ENCODE measurements at regions not wholly inside any gene's neighbourhood (a gene's known extent, or its start where the extent isn't known, plus 50 kb on each side); places are given as distances from the start of the nearest gene placed in this dataset.

GRCh38 chr4:32142075-32142474 is 1421.9 kb downstream of the PCDH7 start:
- DNase-seq (ENCODE audit: low read depth, low spot score): no peak
- no peaks in the 10 kb centered on the region for H3K9me3 ChIP-seq (ENCODE audit: insufficient read depth, low read length)
- no peaks in the 10 kb centered on the region for H3K4me1 ChIP-seq (ENCODE audit: insufficient read depth, insufficient read length)
- no peak for TF ChIP-seq SUZ12 (IDR thresholded peaks at IDR 0.05; ENCODE audit: extremely low read depth, insufficient read depth, insufficient read length)
- no peak for TF ChIP-seq ZNF274 (IDR thresholded peaks at IDR 0.05; ENCODE audit: low read depth, low read length)
- H3K9ac ChIP-seq (ENCODE audit: insufficient read length, low read depth): no peak overlapping the region
- no peaks in the 10 kb centered on the region for H3K27me3 ChIP-seq (ENCODE audit: insufficient read depth, insufficient read length)
- no peak overlapping the region for H3K4me3 ChIP-seq (ENCODE audit: insufficient read length, low read depth)
- H3K36me3 ChIP-seq (ENCODE audit: insufficient read depth, insufficient read length, low read length): no peaks in the 10 kb centered on the region

- no peak overlapping the region for H3K9ac ChIP-seq (ENCODE audit: insufficient read length, low read depth)
- H3K9me3 ChIP-seq (ENCODE audit: insufficient read depth, low read length): no peaks in the 10 kb centered on the region
- H3K4me1 ChIP-seq (ENCODE audit: insufficient read depth, insufficient read length): no peaks in the 10 kb centered on the region
- no peaks in the 10 kb centered on the region for H3K27me3 ChIP-seq (ENCODE audit: insufficient read depth, insufficient read length)
- DNase-seq (ENCODE audit: low read depth, low spot score): no peak
- H3K36me3 ChIP-seq (ENCODE audit: insufficient read depth, insufficient read length, low read length): no peaks in the 10 kb centered on the region
- TF ChIP-seq ZNF274 (IDR thresholded peaks at IDR 0.05; ENCODE audit: low read depth, low read length): no peak
- TF ChIP-seq YY1 (IDR thresholded peaks at IDR 0.05; ENCODE audit: insufficient read depth, insufficient read length): no peak
- no peak for TF ChIP-seq SUZ12 (IDR thresholded peaks at IDR 0.05; ENCODE audit: extremely low read depth, insufficient read depth, insufficient read length)
- H3K4me3 ChIP-seq (ENCODE audit: insufficient read length, low read depth): no peak overlapping the region
Observed at GRCh38 chr4:32145987-32146386, 1425.8 kb downstream of the PCDH7 start.

GRCh38 chr4:32147446-32148085 is 1427.4 kb downstream of the PCDH7 start:
- Histone ChIP-seq H3K27me3 (ENCODE audit: insufficient read depth, insufficient read length) (no peaks in the 10 kb centered on the region), H3K4me3 (ENCODE audit: insufficient read length, low read depth) (no peak overlapping the region), H3K4me1 (ENCODE audit: insufficient read depth, insufficient read length) (no peaks in the 10 kb centered on the region), H3K9ac (ENCODE audit: insufficient read length, low read depth) (no peak overlapping the region), H3K9me3 (ENCODE audit: insufficient read depth, low read length) (no peaks in the 10 kb centered on the region), H3K36me3 (ENCODE audit: insufficient read depth, insufficient read length, low read length) (no peaks in the 10 kb centered on the region)
- TF ChIP-seq YY1 (IDR thresholded peaks at IDR 0.05; ENCODE audit: insufficient read depth, insufficient read length): no peak
- TF ChIP-seq ZNF274 (IDR thresholded peaks at IDR 0.05; ENCODE audit: low read depth, low read length): no peak
- DNase-seq (ENCODE audit: low read depth, low spot score): no peak

- no peak for DNase-seq (ENCODE audit: low read depth, low spot score)
- TF ChIP-seq ZNF274 (IDR thresholded peaks at IDR 0.05; ENCODE audit: low read depth, low read length) (no peak), SUZ12 (IDR thresholded peaks at IDR 0.05; ENCODE audit: extremely low read depth, insufficient read depth, insufficient read length) (no peak), YY1 (IDR thresholded peaks at IDR 0.05; ENCODE audit: insufficient read depth, insufficient read length) (no peak)
- H3K4me1 ChIP-seq (ENCODE audit: insufficient read depth, insufficient read length): no peaks in the 10 kb centered on the region
- H3K27me3 ChIP-seq (ENCODE audit: insufficient read depth, insufficient read length): no peaks in the 10 kb centered on the region
- no peak overlapping the region for H3K9ac ChIP-seq (ENCODE audit: insufficient read length, low read depth)
- H3K36me3 ChIP-seq (ENCODE audit: insufficient read depth, insufficient read length, low read length): no peaks in the 10 kb centered on the region
- H3K9me3 ChIP-seq (ENCODE audit: insufficient read depth, low read length): no peaks in the 10 kb centered on the region
- no peak overlapping the region for H3K4me3 ChIP-seq (ENCODE audit: insufficient read length, low read depth)
Observed at GRCh38 chr4:32148111-32148666, 1428.0 kb downstream of the PCDH7 start.

GRCh38 chr4:32158961-32159360 is 1438.8 kb downstream of the PCDH7 start:
- Histone ChIP-seq H3K9me3 (ENCODE audit: insufficient read depth, low read length) (no peaks in the 10 kb centered on the region), H3K27me3 (ENCODE audit: insufficient read depth, insufficient read length) (no peaks in the 10 kb centered on the region), H3K36me3 (ENCODE audit: insufficient read depth, insufficient read length, low read length) (no peaks in the 10 kb centered on the region), H3K4me3 (ENCODE audit: insufficient read length, low read depth) (no peak overlapping the region), H3K4me1 (ENCODE audit: insufficient read depth, insufficient read length) (no peaks in the 10 kb centered on the region), H3K9ac (ENCODE audit: insufficient read length, low read depth) (no peak overlapping the region)
- TF ChIP-seq YY1 (IDR thresholded peaks at IDR 0.05; ENCODE audit: insufficient read depth, insufficient read length): no peak
- TF ChIP-seq SUZ12 (IDR thresholded peaks at IDR 0.05; ENCODE audit: extremely low read depth, insufficient read depth, insufficient read length): no peak
- no peak for TF ChIP-seq ZNF274 (IDR thresholded peaks at IDR 0.05; ENCODE audit: low read depth, low read length)
- no peak for DNase-seq (ENCODE audit: low read depth, low spot score)

- TF ChIP-seq YY1 (IDR thresholded peaks at IDR 0.05; ENCODE audit: insufficient read depth, insufficient read length) (no peak), ZNF274 (IDR thresholded peaks at IDR 0.05; ENCODE audit: low read depth, low read length) (no peak), SUZ12 (IDR thresholded peaks at IDR 0.05; ENCODE audit: extremely low read depth, insufficient read depth, insufficient read length) (no peak)
- H3K27me3 ChIP-seq (ENCODE audit: insufficient read depth, insufficient read length): no peaks in the 10 kb centered on the region
- no peaks in the 10 kb centered on the region for H3K4me1 ChIP-seq (ENCODE audit: insufficient read depth, insufficient read length)
- no peak overlapping the region for H3K4me3 ChIP-seq (ENCODE audit: insufficient read length, low read depth)
- no peak for DNase-seq (ENCODE audit: low read depth, low spot score)
- H3K9ac ChIP-seq (ENCODE audit: insufficient read length, low read depth): no peak overlapping the region
- no peaks in the 10 kb centered on the region for H3K36me3 ChIP-seq (ENCODE audit: insufficient read depth, insufficient read length, low read length)
- H3K9me3 ChIP-seq (ENCODE audit: insufficient read depth, low read length): no peaks in the 10 kb centered on the region
Observed at GRCh38 chr4:32161392-32161791, 1441.2 kb downstream of the PCDH7 start.

- Histone ChIP-seq H3K36me3 (ENCODE audit: insufficient read depth, insufficient read length, low read length) (no peaks in the 10 kb centered on the region), H3K9me3 (ENCODE audit: insufficient read depth, low read length) (no peaks in the 10 kb centered on the region), H3K4me3 (ENCODE audit: insufficient read length, low read depth) (no peak overlapping the region), H3K9ac (ENCODE audit: insufficient read length, low read depth) (no peak overlapping the region), H3K27me3 (ENCODE audit: insufficient read depth, insufficient read length) (no peaks in the 10 kb centered on the region), H3K4me1 (ENCODE audit: insufficient read depth, insufficient read length) (no peaks in the 10 kb centered on the region)
- TF ChIP-seq ZNF274 (IDR thresholded peaks at IDR 0.05; ENCODE audit: low read depth, low read length) (no peak), YY1 (IDR thresholded peaks at IDR 0.05; ENCODE audit: insufficient read depth, insufficient read length) (no peak), SUZ12 (IDR thresholded peaks at IDR 0.05; ENCODE audit: extremely low read depth, insufficient read depth, insufficient read length) (no peak)
- DNase-seq (ENCODE audit: low read depth, low spot score): no peak
Observed at GRCh38 chr4:32163125-32163524, 1443.0 kb downstream of the PCDH7 start.

Data from NT2/D1 (cell line).